ENCODE measurements at regions not wholly inside any gene's neighbourhood (a gene's known extent, or its start where the extent isn't known, plus 50 kb on each side); places are given as distances from the start of the nearest gene placed in this dataset.

- DNase-seq = no peak
Measured at GRCh38 chr10:123599366-123599849, 66.7 kb upstream of the GPR26 start.

GRCh38 chr10:123600177-123600576, 66.0 kb upstream of the GPR26 start:
- no peak for DNase-seq

DNA sequence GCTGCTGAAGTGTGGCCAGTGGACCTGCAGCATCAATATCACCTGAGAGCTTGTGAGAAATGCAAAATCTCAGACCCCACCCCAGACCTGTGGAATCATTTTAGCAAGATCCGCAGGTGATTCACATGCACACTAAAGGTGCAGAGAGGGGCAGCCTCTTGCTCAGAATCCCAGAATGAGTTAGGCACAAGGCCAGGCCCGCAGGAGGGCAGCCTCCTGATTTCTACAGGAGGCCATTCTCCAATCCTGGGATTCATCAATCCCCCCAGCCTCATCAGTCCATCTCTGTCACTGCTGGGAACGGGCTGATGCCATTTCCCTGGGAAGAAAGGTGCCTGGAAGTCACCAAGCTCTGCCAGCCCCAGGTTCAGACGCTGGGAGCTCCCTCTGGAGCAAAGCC, 63.0 kb upstream of the GPR26 start:
- DNase-seq = no peak

DNA sequence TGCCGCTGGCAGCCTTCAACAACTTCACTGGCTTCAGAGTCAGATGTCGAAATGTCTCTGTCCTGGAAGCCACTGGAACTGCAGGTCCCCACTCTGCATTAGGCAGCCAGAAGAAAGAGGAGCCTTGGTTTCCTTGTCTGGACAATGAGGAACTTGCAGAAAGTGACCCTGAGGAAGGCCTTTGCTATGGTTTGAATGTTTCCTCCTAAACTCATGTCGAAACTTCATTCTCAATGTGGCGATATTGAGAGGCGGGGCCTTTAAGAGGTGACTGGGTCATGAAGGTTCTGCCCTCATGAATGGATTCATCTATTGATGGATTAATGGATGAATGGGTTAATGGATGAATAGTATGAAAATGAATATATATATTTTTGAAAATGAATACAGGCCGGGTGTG, 61.6 kb upstream of the GPR26 start:
- DNase-seq = no peak

DNA sequence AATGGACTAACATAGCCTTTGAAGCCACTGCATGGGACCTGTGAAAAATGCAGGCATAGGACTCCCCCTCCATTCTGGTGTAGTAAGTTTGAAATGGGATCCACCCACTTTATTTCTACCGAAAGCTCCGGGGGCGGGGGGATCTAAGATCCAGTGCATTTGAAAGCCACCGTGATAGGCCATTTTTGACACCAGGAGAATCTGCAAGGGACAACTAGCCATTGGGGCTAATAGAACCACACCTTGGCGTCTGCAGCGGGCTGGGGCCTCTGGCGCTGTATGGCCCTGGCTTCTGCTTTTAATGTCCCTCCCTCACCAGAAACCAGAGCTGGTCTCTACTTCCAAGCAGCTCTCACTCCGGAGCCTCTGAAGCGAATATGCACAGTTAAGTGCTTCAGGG, 60.1 kb upstream of the GPR26 start:
- DNase-seq = no peak

DNA sequence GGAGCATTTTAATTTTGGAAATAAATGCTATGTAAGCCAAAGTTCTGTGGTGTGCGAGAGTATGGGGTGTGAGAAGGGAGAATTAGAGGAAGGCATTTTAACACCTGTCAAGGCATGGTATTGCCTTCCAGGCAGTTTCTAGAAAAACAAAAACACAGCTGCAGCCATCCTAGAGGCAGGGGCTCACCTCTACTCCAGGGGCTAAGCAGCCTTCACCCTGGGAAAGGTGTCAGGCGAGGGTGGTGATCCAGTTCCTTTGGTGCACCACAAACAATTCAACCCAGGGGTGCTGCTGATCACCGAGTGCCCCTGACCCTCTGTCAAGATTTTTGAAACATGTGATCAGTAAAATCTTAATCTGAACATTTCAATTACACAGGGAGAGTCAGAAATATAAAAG, 59.2 kb upstream of the GPR26 start:
- no peak for DNase-seq

- DNase-seq = no peak
Measured at GRCh38 chr10:123607386-123607785, 58.8 kb upstream of the GPR26 start.

DNA sequence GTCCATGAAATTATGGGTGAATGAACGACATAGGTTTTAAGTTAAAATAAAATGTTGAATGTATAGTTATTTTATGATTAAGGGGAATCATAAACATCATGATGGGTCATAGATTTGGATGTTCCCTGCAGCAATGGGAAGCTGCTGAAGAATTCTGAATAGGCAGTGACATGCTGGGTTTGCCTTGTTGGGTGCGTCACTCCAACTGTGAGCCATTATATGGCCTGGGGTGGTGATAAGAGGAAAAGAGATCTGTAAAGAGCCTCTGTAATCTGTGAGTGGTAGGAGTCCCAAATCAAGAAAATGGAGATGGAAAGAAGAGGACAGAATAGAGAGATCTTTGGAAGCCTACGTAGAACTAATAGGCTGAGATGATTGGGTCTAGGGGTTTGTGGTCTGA, 58.1 kb upstream of the GPR26 start:
- no peak for DNase-seq

- no peak for DNase-seq
Measured at GRCh38 chr10:123611243-123611642, 54.9 kb upstream of the GPR26 start.

DNA sequence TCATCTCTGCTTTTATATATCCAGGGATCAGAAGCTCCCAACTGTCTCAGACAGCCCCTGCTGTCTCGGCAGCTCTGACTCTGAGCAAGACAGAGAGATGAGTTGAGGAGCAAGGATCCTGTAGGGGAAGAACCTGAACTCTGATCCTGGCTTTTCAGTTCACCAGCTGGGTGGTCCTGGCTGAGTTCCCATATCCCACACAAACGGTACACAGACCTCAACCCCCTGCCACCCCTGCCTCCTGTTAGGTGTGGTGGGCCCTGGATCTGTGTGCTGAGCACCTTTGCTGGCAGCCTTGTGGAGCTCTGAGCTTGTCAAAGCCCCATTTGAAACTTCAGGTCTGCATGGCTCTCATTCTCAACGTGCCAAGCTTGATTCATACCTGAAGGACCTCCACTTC, 54.3 kb upstream of the GPR26 start:
- no peak for DNase-seq

DNA sequence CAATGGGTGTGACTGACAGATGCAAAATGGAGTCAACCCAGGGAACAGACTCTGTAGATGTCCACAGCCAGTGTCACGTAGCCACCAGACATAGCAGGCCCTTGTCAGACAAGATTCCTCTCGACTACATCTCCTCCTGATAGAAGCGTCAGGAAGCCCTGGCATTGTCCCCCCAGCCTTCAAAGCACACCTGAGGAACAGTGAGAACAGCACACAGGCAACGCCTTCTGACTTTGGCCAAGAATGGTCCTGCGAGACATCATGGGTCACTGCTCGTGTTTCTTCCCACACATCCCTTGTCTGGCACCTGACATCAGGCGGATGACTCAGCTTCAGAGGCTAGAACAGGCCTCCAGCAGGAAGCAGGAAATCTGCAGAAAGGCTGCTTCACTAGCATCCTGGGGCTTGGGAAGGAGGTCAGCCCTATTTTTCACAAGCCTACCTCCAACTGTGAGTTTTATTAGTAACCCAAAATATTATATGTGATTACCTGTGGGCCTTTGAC, 52.8 kb upstream of the GPR26 start:
- DNase-seq = no peak

DNA sequence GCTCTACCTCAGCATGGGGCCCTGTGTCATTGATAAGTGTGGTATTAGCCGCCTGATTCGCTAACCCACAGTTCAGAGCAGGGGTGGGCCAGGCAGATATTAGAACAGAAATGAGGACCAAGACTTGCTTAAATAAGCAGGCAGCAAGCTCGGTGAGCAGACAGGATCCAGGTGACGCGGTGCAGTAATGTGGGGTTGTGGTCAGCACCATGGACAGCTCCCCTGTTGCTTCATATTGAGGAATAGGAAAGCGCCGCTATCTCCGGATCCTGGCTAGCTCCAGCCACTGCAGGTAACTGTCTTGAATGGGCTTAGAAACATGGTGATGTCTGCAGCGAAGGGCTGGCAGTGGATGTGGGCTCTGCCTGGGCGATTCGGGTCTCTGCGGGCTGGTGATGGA, 51.3 kb upstream of the GPR26 start:
- peak in 18 of 56 donors; percentile 1 to 68 (median 6) for DNase-seq
